SK-MEL-5 (cell line): ENCODE measurements at regions not wholly inside any gene's neighbourhood (a gene's known extent, or its start where the extent isn't known, plus 50 kb on each side); places are given as distances from the start of the nearest gene placed in this dataset.

ENCODE experiments used
- DNase-seq: peaks from one replicate; pipeline ENCODE4 v3.0.0-alpha.2; 2016; ENCODE audit warnings: low read depth, low spot score
- in situ Hi-C: cut with HindIII; loops from 2 replicates; pipeline ENCODE4 v1.10.0; 2016; ENCODE audit warnings: low sequenced_read_pairs, high pct_unique_total_duplicates, low pct_unique_long_range_greater_than_20kb

DNA sequence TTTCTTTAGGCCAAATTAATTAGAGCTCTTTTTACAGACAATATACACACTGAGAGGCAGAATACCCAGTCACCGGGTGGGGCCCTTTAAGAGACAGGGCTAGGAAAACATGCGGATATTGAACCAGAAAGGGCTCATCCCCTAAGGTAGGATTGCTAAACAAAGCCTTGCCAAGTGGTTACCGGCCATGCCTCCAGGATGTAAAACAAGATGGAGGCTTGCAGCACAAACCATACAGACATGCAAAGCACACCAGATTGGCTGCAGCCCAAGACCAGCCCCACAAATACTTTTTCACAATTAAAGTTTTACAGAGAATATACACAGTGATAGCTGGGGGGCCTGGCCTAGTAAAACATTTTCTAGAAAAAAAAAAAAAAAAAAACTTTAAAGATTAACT lies 210.0 kb downstream of the KLHL4 start:
- DNase-seq: peak; percentile 65
- in situ Hi-C loops: no loop called here

DNA sequence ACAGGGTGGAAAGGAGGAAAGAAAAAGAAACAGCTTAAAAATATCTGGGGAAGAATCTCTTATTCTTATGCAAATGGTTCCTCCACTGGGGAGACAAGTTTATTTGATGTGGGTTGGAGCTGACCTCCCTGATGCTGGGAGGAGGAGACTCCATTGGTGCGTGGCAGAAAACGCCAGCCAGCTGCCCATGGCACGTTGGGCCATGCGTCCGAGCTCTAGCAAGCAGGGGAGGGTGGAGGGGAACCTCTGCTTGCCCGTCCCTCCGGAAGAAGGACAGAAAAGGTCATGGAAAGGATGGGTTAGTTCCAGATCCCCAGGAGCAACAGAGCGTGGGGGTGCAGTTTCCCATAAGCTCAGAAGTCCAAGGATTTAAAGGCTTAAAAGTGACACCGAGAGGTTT lies 210.4 kb downstream of the KLHL4 start:
- DNase-seq: peak; percentile 77
- in situ Hi-C loops: no loop called here

DNA sequence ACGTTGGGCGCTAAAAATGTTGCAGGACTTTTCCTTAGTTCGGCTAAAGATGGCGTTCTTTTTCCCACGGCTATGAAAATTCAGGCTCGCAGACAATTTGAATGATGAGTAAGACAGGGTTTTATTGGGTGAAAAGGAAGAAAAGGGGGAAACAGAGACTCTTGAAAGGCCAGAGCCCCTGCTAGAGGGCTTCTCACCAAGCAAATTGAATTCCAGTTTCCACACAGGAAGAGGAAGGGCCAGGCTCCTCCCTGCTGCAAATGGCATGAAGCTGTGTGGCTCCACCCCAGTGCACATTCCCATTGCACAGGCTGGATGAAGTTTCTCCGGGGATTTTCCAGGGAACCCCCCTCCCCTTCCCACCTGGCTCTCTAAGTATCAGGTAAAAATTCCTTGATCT lies 210.9 kb downstream of the KLHL4 start:
- DNase-seq: peak; percentile 71
- in situ Hi-C loops: no loop called here

DNA sequence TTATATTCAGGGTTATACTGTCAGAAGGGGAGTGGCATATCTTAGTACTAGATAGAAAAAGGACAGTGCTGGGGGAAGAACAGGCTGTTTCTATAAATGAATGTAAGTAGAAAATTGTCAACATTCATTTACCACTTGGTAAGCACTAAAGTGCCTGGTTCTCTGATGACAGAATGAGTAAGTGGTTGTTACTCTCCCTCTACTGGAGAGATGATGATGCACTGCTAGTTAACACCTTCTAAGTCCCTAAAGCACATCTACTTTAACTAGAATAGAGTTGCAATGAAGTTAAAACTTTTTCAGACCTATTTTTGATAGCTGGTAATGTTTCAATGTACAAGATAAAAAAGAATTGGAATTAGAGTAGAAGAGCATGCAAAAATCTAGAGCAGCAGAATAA lies 214.5 kb downstream of the KLHL4 start:
- DNase-seq: peak; percentile 9
- in situ Hi-C loops: no loop called here

DNA sequence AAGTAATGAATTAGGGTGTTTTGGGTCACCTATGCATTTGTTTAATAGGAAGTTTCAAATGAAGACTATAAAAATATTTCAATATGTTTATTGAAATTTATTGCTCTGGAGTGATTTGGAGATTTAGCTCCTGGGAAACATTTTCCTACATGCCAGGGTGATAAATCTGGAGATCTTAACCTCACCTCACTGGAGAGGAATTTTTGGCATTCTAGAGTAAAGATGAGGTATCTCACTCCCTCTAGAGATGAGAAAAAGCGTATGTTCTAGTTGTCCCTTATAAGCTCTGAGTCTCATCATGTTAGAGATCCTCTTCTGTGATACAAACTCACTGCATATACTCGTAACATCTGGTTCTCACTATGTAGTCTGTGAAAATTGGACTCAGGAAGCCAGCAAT lies 219.0 kb downstream of the KLHL4 start:
- in situ Hi-C loops: no loop called here
- no peak for DNase-seq

DNA sequence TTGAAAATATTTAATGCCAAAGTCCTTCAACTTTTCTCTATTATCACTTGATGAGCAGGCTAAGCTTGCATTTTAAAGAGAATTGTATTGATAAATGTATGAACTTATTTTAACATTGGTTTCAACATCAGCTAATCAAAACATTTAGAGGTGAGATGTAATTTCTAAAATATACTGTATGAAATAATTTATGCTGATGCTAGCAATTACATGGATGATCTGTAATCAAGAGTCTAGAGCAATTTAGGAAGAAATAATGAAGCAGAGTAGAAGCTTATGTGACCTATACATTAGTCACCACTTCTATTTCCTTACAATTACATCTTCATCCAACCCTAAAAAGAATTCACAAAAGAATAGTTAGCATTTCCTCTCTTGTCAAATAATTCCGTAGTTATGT lies 226.8 kb downstream of the KLHL4 start:
- no peak for DNase-seq
- in situ Hi-C loops: no loop called here

DNA sequence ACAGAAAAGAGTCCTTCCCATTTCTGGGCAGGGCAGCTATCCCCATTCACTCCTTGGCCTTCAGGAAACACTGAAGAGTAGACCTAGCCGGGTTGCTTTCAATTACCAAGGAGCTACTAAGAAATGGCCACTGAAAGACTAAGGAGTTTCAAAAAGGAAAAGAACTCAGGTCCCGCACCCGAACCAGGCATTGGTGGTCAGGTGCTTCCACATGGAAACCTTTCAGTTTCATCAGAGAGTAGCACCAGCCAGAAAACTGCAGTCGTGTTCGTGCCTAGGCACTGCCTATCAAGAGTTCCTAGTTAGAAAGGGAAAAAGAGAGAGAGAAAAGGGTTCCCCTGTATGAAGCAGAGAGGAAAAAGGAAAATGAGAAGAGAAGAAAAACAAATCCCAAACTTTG lies 237.9 kb downstream of the KLHL4 start:
- no peak for DNase-seq
- in situ Hi-C loops: no loop called here

DNA sequence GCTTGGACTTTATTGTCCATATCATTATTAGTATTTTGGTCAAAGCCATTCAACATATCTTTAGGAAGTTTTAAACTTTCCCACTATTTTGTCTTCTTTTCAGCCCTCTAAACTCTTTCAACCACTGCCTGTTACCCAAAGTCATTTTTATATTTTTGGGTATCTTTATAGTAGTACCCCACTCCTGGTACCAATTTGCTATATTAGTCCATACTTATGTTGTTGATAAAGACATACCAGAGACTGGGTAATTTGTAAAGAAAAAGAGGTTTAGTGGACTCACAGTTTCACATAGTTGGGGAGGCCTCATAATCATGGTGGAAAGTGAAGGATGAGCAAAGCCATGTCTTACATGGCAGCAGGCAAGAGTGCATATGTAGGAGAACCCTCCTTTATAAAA lies 271.4 kb downstream of the KLHL4 start:
- in situ Hi-C loops: no loop called here
- DNase-seq: no peak

DNA sequence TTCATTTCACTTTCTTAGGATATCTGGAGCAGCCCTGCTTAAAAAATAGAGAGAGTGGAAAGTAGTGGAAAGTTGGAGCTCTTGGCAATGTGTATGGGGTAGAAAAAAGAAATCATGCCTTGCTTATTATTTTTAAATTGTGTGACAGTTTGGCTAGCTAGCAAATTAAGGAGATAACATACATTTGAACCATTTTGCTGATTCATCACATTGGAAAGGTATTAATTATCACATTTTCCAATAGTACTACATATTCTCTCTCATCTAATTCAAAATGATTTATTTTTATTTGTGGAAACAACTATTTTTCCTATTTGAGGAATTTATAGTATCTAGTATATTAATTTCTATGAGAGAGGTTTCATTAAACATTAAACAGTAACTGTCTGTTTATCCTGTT lies 280.4 kb downstream of the KLHL4 start:
- in situ Hi-C loops: no loop called here
- no peak for DNase-seq

DNA sequence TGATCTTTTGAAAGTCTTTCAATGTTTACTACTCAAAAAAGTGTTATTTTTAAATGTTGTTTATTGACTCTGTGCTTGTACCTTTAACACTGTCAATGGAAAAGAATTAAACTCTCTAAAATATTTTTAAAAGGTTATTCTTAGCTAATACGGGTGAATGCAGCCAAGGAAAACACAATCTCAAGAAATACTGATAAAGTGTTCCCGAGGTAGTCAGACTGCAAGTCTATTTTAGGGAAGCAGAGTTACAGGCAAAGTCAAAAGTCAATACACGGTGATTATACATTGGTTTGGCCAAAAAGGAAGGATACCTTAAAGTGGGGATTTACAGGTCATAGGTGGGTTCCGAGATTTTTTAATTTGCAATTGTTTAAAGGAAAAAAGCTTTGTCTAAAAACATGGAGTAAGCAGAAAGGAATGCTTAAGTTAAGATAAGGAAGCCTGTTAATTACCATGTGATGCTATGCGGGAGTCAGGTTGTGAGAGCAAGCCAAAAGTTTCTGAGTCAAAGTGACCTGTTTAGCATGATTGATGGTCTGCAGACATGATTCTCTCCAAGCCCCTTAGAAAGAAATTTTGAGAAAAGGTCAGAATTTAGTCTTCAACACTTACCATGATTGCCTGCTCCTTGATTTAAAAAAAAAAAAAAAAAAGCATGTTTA lies 288.4 kb downstream of the KLHL4 start:
- DNase-seq: no peak
- in situ Hi-C loops: no loop called here

DNA sequence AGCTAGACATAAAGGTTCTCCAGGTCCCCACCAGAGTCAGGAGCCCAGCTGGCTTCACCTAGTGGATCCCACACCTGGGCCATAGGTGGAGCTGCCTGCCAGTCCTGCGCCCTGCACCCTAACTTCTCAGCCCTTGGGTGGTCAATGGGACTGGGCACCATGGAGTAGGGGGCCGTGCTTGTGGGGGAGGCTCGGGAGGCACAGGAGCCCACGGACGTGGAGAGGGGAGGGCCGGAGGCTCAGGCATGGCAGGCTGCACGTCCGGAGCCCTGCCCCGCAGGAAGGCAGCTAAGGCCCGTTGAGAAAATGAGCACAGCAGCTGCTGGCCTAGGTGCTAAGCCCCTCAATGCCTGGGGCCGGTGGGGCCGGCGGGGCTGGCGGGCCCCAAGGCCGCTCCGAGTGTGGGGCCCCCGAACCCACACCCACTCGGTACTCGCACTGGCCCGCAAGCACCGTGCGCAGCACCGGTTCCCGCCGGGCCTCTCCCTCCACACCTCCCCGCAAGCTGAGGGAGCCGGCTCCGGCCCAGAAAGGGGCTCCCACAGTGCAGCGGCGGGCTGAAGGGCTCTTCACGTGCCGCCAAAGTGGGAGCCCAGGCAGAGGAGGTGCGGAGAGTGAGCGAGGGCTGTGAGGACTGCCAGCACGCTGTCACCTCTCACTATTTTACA lies 291.1 kb downstream of the KLHL4 start:
- in situ Hi-C loops: no loop called here
- DNase-seq: no peak

DNA sequence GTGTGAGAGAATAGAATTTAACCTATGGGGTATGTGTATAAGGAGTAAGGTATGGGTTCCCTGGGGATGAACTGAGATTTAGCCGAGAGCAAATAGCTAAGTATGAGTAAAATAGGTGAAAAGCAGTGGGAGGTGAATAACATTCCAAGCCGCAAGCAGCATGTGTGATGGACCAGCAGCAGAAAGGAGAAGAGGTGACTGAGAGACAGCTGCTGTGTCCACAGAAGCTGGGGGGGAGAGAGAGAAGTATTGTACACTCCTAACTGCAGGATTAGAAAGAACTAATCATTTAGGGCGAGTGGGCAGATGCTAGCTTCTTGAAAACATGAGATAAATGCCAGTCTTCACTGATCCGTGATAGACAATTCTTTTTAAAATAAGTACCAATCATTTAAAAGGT lies 296.0 kb downstream of the KLHL4 start:
- no peak for DNase-seq
- in situ Hi-C loops: no loop called here

DNA sequence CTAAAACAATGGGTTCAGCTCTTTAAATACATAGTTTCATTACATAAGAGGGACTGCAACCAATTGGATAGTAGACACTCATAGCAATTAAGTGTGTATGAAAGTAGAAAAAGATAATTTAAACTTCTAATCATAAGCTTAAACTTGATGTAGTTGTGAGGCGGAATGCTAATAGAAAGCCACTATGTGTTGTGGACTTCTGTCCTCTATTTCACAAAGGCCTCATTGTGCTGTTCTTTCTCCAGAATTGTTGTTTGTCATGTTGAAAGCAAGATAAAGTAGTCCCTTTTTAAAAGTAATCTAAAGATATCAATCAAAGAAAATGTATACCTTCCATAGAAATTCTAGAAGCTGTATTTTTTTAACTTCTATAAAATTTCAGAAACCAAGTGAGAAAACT lies 329.4 kb downstream of the KLHL4 start:
- in situ Hi-C loops: no loop called here
- no peak for DNase-seq

DNA sequence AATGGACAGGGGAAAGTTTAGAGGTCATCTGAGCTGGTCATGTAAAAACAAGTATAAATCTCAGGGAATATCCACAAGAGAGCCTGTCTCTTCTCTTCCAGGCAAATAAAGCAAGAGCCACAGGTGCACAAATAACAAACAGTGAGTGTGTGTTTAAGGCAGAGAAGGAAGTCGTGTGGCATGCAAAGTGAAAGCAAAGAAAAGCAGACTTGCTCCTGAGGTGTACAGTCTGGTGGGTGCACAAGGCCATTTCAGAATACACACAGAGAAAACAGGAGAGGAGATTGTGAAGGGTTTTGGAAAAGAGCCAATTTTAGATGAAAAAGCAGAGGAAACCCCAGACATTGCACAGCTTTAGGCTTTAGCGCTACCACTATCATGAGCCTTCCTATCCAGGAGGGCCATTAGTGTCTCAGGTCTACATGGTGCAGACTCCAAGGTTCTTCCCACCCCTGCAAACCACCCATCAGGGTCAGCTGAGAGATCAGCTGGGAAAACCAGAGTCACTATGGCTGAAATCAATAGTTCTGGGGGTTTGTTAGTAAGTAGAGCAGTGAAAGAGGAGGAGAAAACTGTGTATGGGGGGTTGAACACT lies 355.8 kb downstream of the KLHL4 start:
- in situ Hi-C loops: no loop called here
- DNase-seq: no peak

DNA sequence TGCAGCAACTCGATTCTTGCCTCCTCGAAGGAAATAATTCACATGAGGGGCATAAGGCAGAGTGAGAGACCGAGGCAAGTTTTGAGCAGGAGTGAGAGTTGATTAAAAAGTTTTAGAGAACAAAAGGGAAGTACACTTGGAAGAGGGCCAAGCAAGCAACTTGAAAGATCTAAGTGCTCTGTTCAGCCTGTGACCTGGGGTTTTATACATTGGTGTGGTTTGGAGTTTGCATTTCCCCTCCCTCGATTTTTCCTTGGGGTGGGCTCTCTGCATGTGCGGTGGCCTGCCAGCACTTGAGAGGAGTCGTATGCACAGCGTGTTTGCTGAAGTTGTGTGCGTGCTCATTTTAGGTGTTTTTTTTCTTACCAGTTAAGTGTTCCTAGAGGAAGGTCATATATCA lies 356.4 kb downstream of the KLHL4 start:
- in situ Hi-C loops: no loop called here
- no peak for DNase-seq

DNA sequence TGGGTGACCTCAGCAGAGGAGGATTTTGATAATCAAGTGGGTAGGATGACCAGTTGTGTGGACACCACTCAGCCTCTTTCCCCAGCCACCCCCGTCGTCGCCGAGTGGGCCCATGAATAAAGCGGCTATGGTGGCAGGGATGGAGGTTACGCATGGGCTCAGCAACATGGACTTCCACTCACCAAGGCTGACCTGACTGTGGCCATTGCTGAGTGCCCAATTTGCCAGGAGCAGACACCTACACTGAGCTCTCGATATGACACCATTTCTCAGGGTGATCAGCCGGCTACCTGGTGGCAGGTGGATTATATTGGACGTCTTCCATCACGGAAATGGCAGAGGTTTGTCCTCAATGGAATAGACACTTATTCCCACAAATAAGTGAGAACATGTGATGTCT lies 361.3 kb downstream of the KLHL4 start:
- DNase-seq: no peak
- in situ Hi-C loops: no loop called here

DNA sequence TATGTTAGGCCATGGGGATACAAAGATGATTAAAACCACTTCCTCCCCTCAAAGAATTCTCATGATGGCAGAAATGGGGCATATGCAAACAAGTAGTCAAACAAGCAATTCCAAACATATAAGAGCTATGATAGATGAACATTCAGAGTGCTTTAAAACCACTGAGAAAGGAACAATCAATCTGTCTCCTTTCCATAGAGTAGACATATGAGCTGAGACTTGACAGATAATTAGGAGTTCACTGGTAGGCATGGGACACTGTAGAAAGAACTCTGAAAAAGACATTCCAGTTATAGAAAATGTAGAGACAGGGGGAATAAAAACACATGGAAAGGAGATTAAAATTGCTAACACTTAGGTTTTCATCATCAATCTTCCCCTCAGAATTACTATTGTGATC lies 372.8 kb downstream of the KLHL4 start:
- no peak for DNase-seq
- in situ Hi-C loops: no loop called here

DNA sequence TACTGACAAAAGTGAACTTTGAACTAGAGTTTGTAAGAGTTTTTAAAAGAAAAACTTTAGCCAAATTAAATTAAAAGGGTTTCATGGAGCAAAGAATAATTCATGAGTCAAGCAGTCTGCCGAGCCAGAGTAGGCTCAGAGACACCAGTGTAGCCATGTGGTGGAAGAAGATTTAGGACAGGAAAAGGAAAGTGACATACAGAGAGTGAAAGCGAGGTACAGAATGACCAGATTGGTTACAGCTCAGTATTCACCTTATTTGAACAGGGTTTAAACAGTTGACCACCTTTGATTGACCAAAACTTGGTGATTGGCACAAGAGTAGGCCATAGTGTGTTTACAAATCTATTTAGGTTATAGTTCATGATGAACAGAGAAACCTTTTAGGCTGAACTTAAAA lies 377.8 kb downstream of the KLHL4 start:
- no peak for DNase-seq
- in situ Hi-C loops: no loop called here

DNA sequence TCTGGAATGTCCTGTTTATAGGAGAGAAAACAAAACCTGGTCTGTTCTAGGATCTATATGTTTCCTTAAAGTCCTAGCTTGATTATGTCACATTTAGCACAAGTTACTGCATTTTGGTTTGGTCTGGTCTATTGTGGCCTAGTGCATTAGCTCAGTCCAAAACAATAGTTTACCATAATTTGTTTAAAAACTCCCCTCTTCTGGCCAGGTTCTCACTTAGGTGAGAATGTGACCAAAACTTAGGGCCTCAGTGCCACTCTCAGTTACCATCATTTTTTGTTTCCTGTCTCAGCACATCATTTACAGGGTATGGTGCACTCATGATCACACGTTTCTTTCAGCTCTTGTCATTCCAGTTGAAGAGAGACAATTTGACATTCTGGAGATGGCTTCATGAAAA lies 378.5 kb downstream of the KLHL4 start:
- no peak for DNase-seq

More for the DNA sequence above, 378.5 kb downstream of the KLHL4 start:
- in situ Hi-C loops: no loop called here
